Heart right ventricle (tissue), 16 donors: ENCODE measurements at regions not wholly inside any gene's neighbourhood (a gene's known extent, or its start where the extent isn't known, plus 50 kb on each side); places are given as distances from the start of the nearest gene placed in this dataset.
"Not testable (repeated sequence)": the region's sequence is repeated elsewhere in the genome, so short reads cannot be mapped to it uniquely, and the experiment has no call there.

Experiments
- ATAC-seq, 8 donors: fragments of 200-7000 bp; cut with Tn5 transposase; one replicate each; pipeline ENCODE4 v1.9.1; 2020; ENCODE audit warnings: mild to moderate bottlenecking in 8 of 8, moderate library complexity in 8 of 8, moderate number of reproducible peaks in 1 of 8
- DNase-seq, 2 donors: peaks; one replicate each; pipeline ENCODE4 v3.0.0-alpha.2; 2020
- H3K27ac ChIP-seq, 10 donors: fragments of 200-600 bp; sonication (generic) in 2 of 10; one replicate each; pipeline versions ENCODE4 v1.5.0 to v1.8.0; 2020 to 2022; ENCODE audit warnings: mild to moderate bottlenecking in 3 of 10
- H3K27me3 ChIP-seq, 7 donors: fragments of 200-600 bp; one replicate each; pipeline ENCODE4 v1.8.0; 2021 to 2022; ENCODE audit warnings: mild to moderate bottlenecking in 2 of 7
- H3K36me3 ChIP-seq, 9 donors: fragments of 200-600 bp; sonication (generic) in 1 of 9; one replicate each; pipeline versions ENCODE4 v1.5.0 to v1.8.0; 2020 to 2022; ENCODE audit warnings: mild to moderate bottlenecking in 2 of 9
- H3K4me1 ChIP-seq, 9 donors: fragments of 200-600 bp; sonication (generic) in 1 of 9; one replicate each; pipeline versions ENCODE4 v1.5.0 to v1.8.0; 2020 to 2022; ENCODE audit warnings: mild to moderate bottlenecking in 4 of 9
- H3K4me3 ChIP-seq, 10 donors: fragments of 200-600 bp; sonication (generic) in 2 of 10; one replicate each; pipeline versions ENCODE4 v1.5.0 to v1.8.0; 2020 to 2022; ENCODE audit warnings: mild to moderate bottlenecking in 7 of 10, moderate library complexity in 2 of 10
- H3K9me3 ChIP-seq, 11 donors: fragments of 200-600 bp in 10 of 11; sonication (generic) in 2 of 11; one replicate each; pipeline versions ENCODE4 v1.5.0 to v1.8.0; 2013 to 2022; ENCODE audit warnings: mild to moderate bottlenecking in 2 of 11, control low read depth in 1 of 11, moderate library complexity in 1 of 11
- WGBS, 2 donors: extraction: QIAGEN DNeasy Blood & Tissue Kit; methylation state at CpG; one replicate each; pipeline ENCODE4 v1.1.7; 2013; ENCODE audit warnings: inconsistent platforms in 1 of 2; 5-methylcytosine and 5-hydroxymethylcytosine counted together
- intact Hi-C, 10 donors: fragments of 100-400 bp; cut with DNase I; formaldehyde crosslinking; loops; one replicate each; pipeline versions ENCODE4 v1.11.1 to v1.14.2; 2022
- TF ChIP-seq, protein P1 (sequence below), 9 donors: fragments of 200-600 bp; sonication (generic) in 2 of 9; IDR thresholded peaks; one replicate each; pipeline versions ENCODE4 v1.5.0 to v1.8.0; 2021 to 2022; ENCODE audit warnings: antibody characterized with exemption in 9 of 9, mild to moderate bottlenecking in 5 of 9, moderate library complexity in 1 of 9
- donor health status: Arrhythmogenic right ventricular cardiomyopathy.
- donor health status: ischemic (EF 13 %, LVEDD 7.1; RV severe dilation, severe dysfunction).
- donor health status: healthy with polysubstance abuse.
- donor health status: DM: no; HTN: yes; CAD: no.
- donor health status: DM: no; HTN: no; CAD: no.
- donor health status: ischemic (EF 25% LVEDD 6.9; RV normal size, moderate dysfunction).
- donor health status: ischemic (EF 25% LVEDD 5.7; RV mildly dilated, moderate dysfunction).
- donor health status: healthy.
- donor health status: DM: yes; HTN: yes; CAD: no.
- donor health status: Ischemic cardiomyopathy.
- donor health status: ischemic (EF 35%, LVEDD 5.7; RV mildly dilated, moderate dysfunction).
- donor health status: nonischemic (EF 11% LVEDD 7.7; RV severe dilation, severe dysfunction).
- donor health status: DM: yes; HTN: yes; CAD: no.
- donor health status: PGD.
- donor health status: ischemic (EF 29% LVEDD 5.4; RV normal size, mild dysfunction).
- donor health status: nonischemic (EF 23%, LVEDD 6.1; RV moderate dilation, normal function).

DNA sequence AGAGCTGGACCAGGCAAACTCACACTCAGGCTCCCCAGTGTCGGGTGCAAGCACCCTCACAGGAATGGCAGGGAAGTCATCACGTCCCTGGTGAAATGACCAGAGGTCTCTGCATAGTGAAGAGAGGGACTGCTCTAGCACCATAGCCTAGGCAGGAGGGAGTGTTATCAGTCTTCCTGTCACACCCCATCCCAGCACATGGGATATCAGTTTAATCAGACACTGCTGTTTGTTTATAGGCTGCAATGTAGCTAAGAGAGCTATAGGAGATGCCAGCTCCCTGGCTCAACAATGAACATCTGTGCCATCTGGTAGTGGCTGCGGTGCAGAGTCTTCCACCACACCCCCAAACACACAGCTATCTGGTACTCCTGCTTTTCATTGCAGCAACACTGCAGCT, 776.6 kb downstream of the ZNF385D start:
- Histone ChIP-seq H3K27ac (no peak overlapping the region), H3K27me3 (no peaks in the 10 kb centered on the region), H3K36me3 (no peaks in the 10 kb centered on the region), H3K4me3 (no peak overlapping the region), H3K4me1 (peaks cover 0 to 16% (median 3%) of the 10 kb centered on the region in 9 donors), H3K9me3 (no peaks in the 10 kb centered on the region)
- DNase-seq (no peak), ATAC-seq (no peak)
- TF ChIP-seq, protein P1, sequence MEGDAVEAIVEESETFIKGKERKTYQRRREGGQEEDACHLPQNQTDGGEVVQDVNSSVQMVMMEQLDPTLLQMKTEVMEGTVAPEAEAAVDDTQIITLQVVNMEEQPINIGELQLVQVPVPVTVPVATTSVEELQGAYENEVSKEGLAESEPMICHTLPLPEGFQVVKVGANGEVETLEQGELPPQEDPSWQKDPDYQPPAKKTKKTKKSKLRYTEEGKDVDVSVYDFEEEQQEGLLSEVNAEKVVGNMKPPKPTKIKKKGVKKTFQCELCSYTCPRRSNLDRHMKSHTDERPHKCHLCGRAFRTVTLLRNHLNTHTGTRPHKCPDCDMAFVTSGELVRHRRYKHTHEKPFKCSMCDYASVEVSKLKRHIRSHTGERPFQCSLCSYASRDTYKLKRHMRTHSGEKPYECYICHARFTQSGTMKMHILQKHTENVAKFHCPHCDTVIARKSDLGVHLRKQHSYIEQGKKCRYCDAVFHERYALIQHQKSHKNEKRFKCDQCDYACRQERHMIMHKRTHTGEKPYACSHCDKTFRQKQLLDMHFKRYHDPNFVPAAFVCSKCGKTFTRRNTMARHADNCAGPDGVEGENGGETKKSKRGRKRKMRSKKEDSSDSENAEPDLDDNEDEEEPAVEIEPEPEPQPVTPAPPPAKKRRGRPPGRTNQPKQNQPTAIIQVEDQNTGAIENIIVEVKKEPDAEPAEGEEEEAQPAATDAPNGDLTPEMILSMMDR (IDR thresholded peaks at IDR 0.05), result no peak
- intact Hi-C loops, result no loop called here
- 83 to 90% methylated on average over 3 of the region's 3 CpGs for WGBS, 2 donors

DNA sequence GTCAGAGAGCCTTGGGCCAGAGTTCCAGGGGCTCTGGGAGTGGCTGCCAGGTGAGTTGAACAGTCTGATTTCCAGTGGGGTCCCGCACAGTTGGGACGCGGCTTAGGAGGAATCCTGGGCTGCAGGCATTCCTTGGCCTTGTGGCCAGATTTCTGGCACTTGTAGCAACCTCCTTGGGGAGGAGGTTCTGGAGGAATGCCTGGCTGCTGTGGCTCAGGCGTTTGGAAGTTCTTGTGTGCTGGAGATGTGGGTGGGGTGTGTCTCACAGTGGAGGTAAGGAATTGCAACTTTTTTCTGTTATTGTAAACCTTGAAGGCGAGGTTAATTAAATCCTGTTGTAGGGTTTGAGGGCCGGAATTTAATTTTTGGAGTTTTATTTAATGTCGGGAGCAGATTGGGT, 780.2 kb downstream of the ZNF385D start:
- H3K27ac ChIP-seq, H3K4me3 ChIP-seq, intact Hi-C loops, ATAC-seq, H3K9me3 ChIP-seq, DNase-seq, H3K27me3 ChIP-seq, H3K36me3 ChIP-seq: not testable (repeated sequence)
- WGBS, 2 donors, result 91 to 93% methylated on average over 7 of the region's 7 CpGs
- peaks cover 0 to 13% (median 3%) of the 10 kb centered on the region in 9 donors for H3K4me1 ChIP-seq

DNA sequence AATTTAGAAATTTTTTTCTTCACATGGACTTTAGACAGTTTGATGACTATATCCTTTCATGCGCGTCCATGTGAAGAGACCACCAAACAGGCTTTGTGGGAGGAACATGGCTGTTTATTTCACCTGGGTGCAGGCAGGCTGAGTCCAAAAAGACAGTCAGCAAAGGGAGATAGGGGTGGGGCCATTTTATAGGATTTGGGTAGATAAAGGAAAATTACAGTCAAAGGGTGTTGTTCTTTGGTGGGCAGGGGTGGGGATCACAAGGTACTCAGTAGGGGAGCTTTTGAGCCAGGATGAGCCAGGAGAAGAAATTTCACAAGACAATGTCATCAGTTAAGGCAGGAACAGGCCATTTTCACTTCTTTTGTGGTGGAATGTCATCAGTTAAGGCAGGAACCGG, 781.5 kb upstream of the SGO1 start:
- H3K27me3 ChIP-seq, DNase-seq, H3K4me1 ChIP-seq, H3K9me3 ChIP-seq, H3K27ac ChIP-seq, ATAC-seq, H3K4me3 ChIP-seq, H3K36me3 ChIP-seq, intact Hi-C loops: not testable (repeated sequence)
- 96 to 97% methylated on average over 2 of the region's 3 CpGs for WGBS, 2 donors

DNA sequence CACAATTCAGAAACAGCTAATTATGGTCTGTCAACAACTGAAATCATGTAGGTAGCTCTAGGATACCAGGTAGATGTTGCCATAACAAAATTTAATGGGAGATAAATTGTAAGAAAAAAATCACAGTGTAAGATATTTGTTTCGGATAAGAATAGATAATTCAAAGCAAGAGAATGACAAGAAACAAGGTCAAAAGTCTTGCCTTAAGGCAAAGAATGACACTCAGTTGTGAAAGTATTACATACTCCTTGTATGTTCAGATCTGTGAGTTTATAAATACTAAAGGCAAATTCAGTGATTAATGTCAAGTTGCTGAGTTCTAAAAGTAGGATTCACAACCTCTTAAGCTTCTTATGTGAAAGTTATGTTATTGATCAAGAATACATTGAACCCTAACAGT, 772.2 kb upstream of the SGO1 start:
- no peak for ATAC-seq
- 76 to 86% methylated on average over 1 of the region's 1 CpG for WGBS, 2 donors
- TF ChIP-seq, protein P1 (IDR thresholded peaks at IDR 0.05), result no peak

DNA sequence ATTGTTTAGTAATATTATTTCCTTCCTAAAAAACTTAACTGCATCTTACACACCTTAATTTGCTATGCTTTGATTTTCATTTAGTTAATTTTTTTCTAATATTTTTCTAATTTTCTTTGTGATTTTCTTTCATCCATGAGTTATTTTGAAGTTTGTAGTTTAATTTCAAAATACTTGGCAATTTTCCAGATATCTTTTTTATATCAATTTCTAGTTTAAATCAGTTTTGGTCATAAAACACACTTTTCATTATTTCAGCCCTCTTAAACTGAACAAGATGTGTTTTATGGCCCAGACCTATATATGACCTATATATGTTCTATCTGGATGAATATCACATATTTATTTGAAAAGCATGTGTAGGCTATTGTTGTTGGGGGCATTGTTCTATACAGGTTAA, 759.9 kb upstream of the SGO1 start:
- no peak overlapping the region for H3K27ac ChIP-seq
- H3K36me3 ChIP-seq, result no peaks in the 10 kb centered on the region
- H3K9me3 ChIP-seq, result peaks cover 0 to 18% (median 10%) of the 10 kb centered on the region in 11 donors
- ATAC-seq (no peak), DNase-seq (no peak)
- H3K4me3 ChIP-seq, result no peak overlapping the region
- TF ChIP-seq, protein P1 (IDR thresholded peaks at IDR 0.05), result no peak
- no peaks in the 10 kb centered on the region for H3K4me1 ChIP-seq
- intact Hi-C loops, result no loop called here
- no peaks in the 10 kb centered on the region for H3K27me3 ChIP-seq

More for the DNA sequence above, 772.2 kb upstream of the SGO1 start:
- H3K4me3 ChIP-seq, result no peak overlapping the region
- DNase-seq, result no peak
- no peaks in the 10 kb centered on the region for H3K4me1 ChIP-seq
- H3K9me3 ChIP-seq, result peaks cover 0 to 4% (median 0%) of the 10 kb centered on the region in 11 donors
- H3K27ac ChIP-seq, result no peak overlapping the region
- no peaks in the 10 kb centered on the region for H3K36me3 ChIP-seq
- no peaks in the 10 kb centered on the region for H3K27me3 ChIP-seq
- intact Hi-C loops, result loop anchor here in 1 of 10 donors (10.0 kb wide), 1 partner anchor 63 kb away; no protein-coding TSS in a partner anchor
